AG04450 (cell line): ENCODE measurements at regions not wholly inside any gene's neighbourhood (a gene's known extent, or its start where the extent isn't known, plus 50 kb on each side); places are given as distances from the start of the nearest gene placed in this dataset.

Experiments
- CTCF ChIA-PET: fragments of 300-600, 350-600 bp; formaldehyde crosslinking; extraction: SDS; loops from one replicate; lab custom pipeline; 2022; ENCODE audit warnings: antibody characterized with exemption, inconsistent platforms; lab: Charles Lee
- POLR2A ChIA-PET: fragments of 350-600 bp; formaldehyde crosslinking; extraction: SDS; loops from one replicate; lab custom pipeline; 2021; ENCODE audit warnings: antibody characterized with exemption, inconsistent platforms; lab: Yijun Ruan, JAX
- DNase-seq: peaks from one replicate; pipeline ENCODE4 v3.0.0-alpha.2; 2011; ENCODE audit warnings: low read depth, low spot score
- H3K27ac ChIP-seq: one replicate; pipeline ENCODE4 v1.5.1; 2012; ENCODE audit warnings: low read depth, low read length, control low read depth
- H3K27me3 ChIP-seq: one replicate; pipeline ENCODE4 v1.6.0; 2012; ENCODE audit warnings: low read length; ENCODE audit not compliant: control insufficient read depth, insufficient read depth
- H3K4me3 ChIP-seq: 2 replicates; pipeline ENCODE4 v1.5.1; 2011; ENCODE audit warnings: mild to moderate bottlenecking, low read depth, low read length, control low read depth
- H3K9me3 ChIP-seq: 2 replicates; pipeline ENCODE4 v1.5.1; 2012; ENCODE audit warnings: low read length; ENCODE audit not compliant: control insufficient read depth, insufficient read depth
- TF ChIP-seq, protein P1 (sequence below): IDR thresholded peaks from 2 replicates; pipeline ENCODE4 v1.5.1; 2011; ENCODE audit warnings: low read depth, low read length, control low read depth, inconsistent platforms

DNA sequence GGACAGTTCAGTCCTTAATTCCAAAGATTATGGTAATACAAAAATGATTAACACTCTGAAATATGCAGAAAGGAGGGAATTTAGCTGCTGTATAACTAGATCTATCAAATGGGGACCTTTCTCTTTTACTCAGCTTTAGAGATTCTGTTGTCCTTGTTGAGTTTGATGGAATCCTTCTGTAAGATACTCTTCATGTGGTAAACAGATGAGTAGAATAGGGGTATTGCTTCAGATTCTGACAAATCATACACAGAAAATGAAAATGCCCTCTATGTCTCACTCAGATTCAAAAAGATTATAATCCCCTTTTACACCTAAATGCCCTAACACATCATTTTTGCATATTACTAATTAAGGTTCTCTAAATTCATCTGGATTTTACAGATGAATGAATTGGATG lies 50.7 kb downstream of the ARHGAP35 start:
- no peak overlapping the region for H3K4me3 ChIP-seq
- ChIA-PET CTCF (no interaction called here), POLR2A (no interaction called here)
- no peaks in the 10 kb centered on the region for H3K9me3 ChIP-seq
- TF ChIP-seq, protein P1, sequence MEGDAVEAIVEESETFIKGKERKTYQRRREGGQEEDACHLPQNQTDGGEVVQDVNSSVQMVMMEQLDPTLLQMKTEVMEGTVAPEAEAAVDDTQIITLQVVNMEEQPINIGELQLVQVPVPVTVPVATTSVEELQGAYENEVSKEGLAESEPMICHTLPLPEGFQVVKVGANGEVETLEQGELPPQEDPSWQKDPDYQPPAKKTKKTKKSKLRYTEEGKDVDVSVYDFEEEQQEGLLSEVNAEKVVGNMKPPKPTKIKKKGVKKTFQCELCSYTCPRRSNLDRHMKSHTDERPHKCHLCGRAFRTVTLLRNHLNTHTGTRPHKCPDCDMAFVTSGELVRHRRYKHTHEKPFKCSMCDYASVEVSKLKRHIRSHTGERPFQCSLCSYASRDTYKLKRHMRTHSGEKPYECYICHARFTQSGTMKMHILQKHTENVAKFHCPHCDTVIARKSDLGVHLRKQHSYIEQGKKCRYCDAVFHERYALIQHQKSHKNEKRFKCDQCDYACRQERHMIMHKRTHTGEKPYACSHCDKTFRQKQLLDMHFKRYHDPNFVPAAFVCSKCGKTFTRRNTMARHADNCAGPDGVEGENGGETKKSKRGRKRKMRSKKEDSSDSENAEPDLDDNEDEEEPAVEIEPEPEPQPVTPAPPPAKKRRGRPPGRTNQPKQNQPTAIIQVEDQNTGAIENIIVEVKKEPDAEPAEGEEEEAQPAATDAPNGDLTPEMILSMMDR, result no peak
- H3K27me3 ChIP-seq, result no peaks in the 10 kb centered on the region
- no peak for DNase-seq
- no peak overlapping the region for H3K27ac ChIP-seq

DNA sequence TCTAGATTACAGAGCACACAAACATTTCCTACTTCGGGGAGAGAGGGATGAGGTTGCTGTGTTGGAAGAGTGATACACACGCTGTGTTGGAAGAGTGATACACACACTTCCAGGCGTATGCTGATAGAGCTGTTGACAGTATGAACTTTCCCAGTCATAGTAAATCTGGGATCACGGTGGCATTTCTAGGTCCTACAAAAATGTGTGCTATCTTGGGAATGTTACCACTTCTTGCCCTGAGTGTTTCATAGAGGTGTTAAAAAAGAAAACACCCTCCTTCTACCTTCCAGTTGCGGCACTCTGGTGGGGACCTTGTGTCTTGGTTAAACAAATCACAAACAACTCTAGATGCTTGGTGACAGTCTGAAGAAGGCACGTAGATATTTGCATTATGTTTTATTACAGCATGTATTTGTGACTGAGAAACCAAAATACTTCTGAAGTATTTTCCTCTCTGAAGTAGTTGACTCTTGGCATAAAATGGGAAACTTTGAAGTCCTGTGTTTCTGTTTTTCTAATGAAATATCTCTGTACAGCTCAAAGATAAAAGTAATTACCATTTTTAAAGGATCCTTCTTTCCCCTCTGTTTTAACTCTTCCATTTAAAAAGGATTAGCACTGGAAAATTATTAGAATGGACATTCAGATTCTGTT lies 52.5 kb downstream of the ARHGAP35 start:
- TF ChIP-seq, protein P1, result no peak
- Histone ChIP-seq H3K27me3 (no peaks in the 10 kb centered on the region), H3K27ac (no peak overlapping the region), H3K4me3 (no peak overlapping the region), H3K9me3 (no peaks in the 10 kb centered on the region)
- CTCF ChIA-PET, result interaction anchor here (2.5 kb wide), 1 partner anchor 78 kb away, joined by 9 read pairs; no protein-coding TSS in a partner anchor
- no peak for DNase-seq
- POLR2A ChIA-PET, result interaction anchor here (0.6 kb wide), 1 partner anchor 48 kb away, joined by 4 read pairs; no protein-coding TSS in a partner anchor

DNA sequence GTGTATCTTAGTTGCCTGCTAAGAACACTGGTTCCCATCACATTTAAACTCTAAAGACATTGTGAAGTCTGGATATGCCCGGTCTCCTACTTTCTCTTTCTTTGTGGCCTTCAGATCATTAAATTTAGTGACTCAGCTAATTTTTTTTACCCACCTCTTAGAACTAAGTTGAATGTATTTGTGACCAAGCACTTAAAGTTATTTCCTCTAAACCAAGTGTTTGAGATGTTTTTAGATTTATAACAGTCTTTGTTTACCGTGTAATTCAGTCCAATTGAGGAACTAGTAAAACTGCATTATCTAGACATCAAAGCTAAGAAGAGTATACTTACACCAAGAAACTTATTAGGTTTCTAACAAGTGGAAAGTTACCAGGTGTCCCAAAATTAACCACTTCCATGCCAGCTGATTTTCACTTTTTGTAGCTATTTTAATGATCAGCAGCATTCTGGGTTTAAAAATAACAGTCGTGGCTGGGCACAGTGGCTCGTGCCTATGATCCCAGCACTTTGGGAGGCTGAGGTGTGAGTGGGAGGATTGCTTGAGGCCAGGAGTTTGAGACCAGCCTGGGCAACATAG lies 53.1 kb downstream of the ARHGAP35 start:
- no peaks in the 10 kb centered on the region for H3K27me3 ChIP-seq
- TF ChIP-seq, protein P1, result no peak
- DNase-seq, result no peak
- ChIA-PET CTCF (interaction anchor here (2.5 kb wide), 1 partner anchor 77 kb away, joined by 9 read pairs; no protein-coding TSS in a partner anchor), POLR2A (no interaction called here)
- H3K9me3 ChIP-seq, result no peaks in the 10 kb centered on the region
- H3K27ac ChIP-seq, result peak overlapping the region; percentile 25
- H3K4me3 ChIP-seq, result no peak overlapping the region

DNA sequence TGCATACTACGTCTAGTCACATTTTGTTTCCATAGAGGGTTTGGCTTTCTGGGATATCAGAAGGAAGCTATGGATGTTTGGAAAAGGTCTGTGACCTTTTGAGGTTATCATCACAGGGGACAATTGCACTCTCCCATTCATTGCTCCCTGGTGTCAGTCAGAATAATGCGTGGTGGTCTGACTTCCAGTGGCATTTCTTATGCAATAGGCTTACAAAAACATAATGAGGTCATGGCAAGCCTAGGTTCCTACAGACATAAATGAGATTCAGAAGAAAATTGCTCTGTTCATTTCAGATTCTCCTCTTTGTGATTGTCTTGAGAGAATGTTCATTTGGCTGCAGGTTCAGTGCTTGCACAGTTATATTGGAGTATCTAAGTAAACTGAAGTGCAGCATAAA lies 54.6 kb downstream of the ARHGAP35 start:
- DNase-seq, result no peak
- CTCF ChIA-PET, result interaction anchor here (0.6 to 1.1 kb wide), 2 partner anchors 16 to 22 kb away, joined by 3 to 5 read pairs; no protein-coding TSS in a partner anchor
- Histone ChIP-seq H3K27me3 (no peaks in the 10 kb centered on the region), H3K4me3 (no peak overlapping the region), H3K27ac (no peak overlapping the region), H3K9me3 (no peaks in the 10 kb centered on the region)
- POLR2A ChIA-PET, result no interaction called here
- TF ChIP-seq, protein P1, result no peak

DNA sequence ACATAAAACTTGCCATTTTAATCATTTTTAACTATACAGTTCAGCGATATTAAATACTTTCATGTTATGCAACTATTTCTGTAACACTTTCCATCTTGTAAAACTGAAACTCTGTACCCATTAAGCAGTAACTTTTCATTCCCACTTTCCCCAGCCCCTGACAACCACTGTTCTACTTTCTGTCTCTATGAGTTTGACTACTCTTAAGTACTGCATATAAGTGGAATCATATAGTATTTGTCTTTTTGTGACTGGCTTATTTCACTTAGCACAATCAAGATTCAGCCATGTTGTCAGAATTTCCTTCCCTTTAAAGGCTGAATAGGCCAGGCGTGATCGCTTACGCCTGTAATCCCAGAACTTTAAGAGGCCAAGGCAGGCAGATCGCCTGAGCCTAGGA lies 56.2 kb downstream of the ARHGAP35 start:
- H3K27me3 ChIP-seq, result no peaks in the 10 kb centered on the region
- TF ChIP-seq, protein P1, result no peak
- H3K9me3 ChIP-seq, result no peaks in the 10 kb centered on the region
- POLR2A ChIA-PET, result no interaction called here
- CTCF ChIA-PET, result no interaction called here
- no peak for DNase-seq
- no peak overlapping the region for H3K4me3 ChIP-seq
- no peak overlapping the region for H3K27ac ChIP-seq
